SK-N-SH (cell line): ENCODE measurements at regions not wholly inside any gene's neighbourhood (a gene's known extent, or its start where the extent isn't known, plus 50 kb on each side); places are given as distances from the start of the nearest gene placed in this dataset.

Source experiments
- CTCF ChIA-PET: fragments of 300-600, 350-600 bp; formaldehyde crosslinking; extraction: SDS; loops from one replicate; lab custom pipeline; 2021; lab: Yijun Ruan, JAX
- POLR2A ChIA-PET: fragments of 350-600 bp; sonication (Branson Sonifier 250); formaldehyde crosslinking; extraction: SDS; loops from one replicate; lab custom pipeline; 2020; ENCODE audit warnings: antibody characterized with exemption, inconsistent platforms; lab: Yijun Ruan, JAX
- DNase-seq: peaks from one replicate; pipeline ENCODE4 v3.0.0; 2012
- H2AFZ ChIP-seq: fragments of 200-600 bp; sonication (generic); 2 replicates; pipeline ENCODE4 v1.8.1; 2016; ENCODE audit warnings: antibody characterized with exemption, mild to moderate bottlenecking, low read depth
- H3F3A ChIP-seq: fragments of 200-600 bp; sonication (generic); replicated peaks from 2 replicates; pipeline ENCODE3; 2016; ENCODE audit warnings: antibody characterized with exemption, mild to moderate bottlenecking; ENCODE audit not compliant: insufficient read depth
- H3K27ac ChIP-seq, 2 experiments: fragments of 200-500 bp in 1 of 2; fragments of 200-600 bp in 1 of 2; sonication (Bioruptor generic) in 1 of 2; sonication (generic), shearing (Covaris generic) in 1 of 2; 2 replicates each; pipeline versions ENCODE4 v1.5.1 to v1.6.1; 2014 to 2016; ENCODE audit warnings: low read depth in 2 of 2, inconsistent platforms in 1 of 2, low read length in 1 of 2, mild to moderate bottlenecking in 1 of 2, mixed read lengths in 1 of 2
- H3K27me3 ChIP-seq: fragments of 200-600 bp; sonication (generic), shearing (Covaris generic); 2 replicates; pipeline ENCODE4 v1.6.1; 2016; ENCODE audit warnings: mixed run types; ENCODE audit not compliant: insufficient read depth
- H3K36me3 ChIP-seq, 2 experiments: fragments of 200-500 bp in 1 of 2; fragments of 200-600 bp in 1 of 2; sonication (Bioruptor generic) in 1 of 2; sonication (generic) in 1 of 2; replicated peaks in 1 of 2; 2 replicates each; pipeline versions ENCODE3 to v1.5.1; 2014 to 2016; ENCODE audit warnings: low read length in 1 of 2, mild to moderate bottlenecking in 1 of 2; ENCODE audit not compliant: insufficient read depth in 2 of 2, control insufficient read depth in 1 of 2
- H3K4me1 ChIP-seq, 2 experiments: fragments of 200-500 bp in 1 of 2; fragments of 200-600 bp in 1 of 2; sonication (Bioruptor generic) in 1 of 2; sonication (generic), shearing (Covaris generic) in 1 of 2; 2 replicates each; pipeline versions ENCODE4 v1.5.1 to v1.6.1; 2014 to 2016; ENCODE audit warnings: low read depth in 1 of 2, low read length in 1 of 2, mixed run types in 1 of 2; ENCODE audit not compliant: insufficient read depth in 2 of 2, control insufficient read depth in 1 of 2
- H3K4me2 ChIP-seq: fragments of 200-600 bp; sonication (generic), shearing (Covaris generic); 2 replicates; pipeline ENCODE4 v1.6.1; 2017; ENCODE audit warnings: mixed run types
- H3K4me3 ChIP-seq, 2 experiments: fragments of 200-500 bp in 1 of 2; fragments of 200-600 bp in 1 of 2; sonication (Bioruptor generic) in 1 of 2; sonication (generic), shearing (Covaris generic) in 1 of 2; 2 replicates each; pipeline versions ENCODE4 v1.5.1 to v1.8.1; 2014 to 2016; ENCODE audit warnings: low read depth in 2 of 2, inconsistent platforms in 1 of 2, low read length in 1 of 2, mild to moderate bottlenecking in 1 of 2, mixed read lengths in 1 of 2, moderate library complexity in 1 of 2
- H3K79me2 ChIP-seq: fragments of 200-600 bp; sonication (generic); 2 replicates; pipeline ENCODE4 v1.8.1; 2017; ENCODE audit warnings: mild to moderate bottlenecking; ENCODE audit not compliant: insufficient read depth
- H3K9ac ChIP-seq: fragments of 200-600 bp; sonication (generic); 2 replicates; pipeline ENCODE4 v1.6.1; 2017; ENCODE audit warnings: mixed run types
- H3K9me2 ChIP-seq: fragments of 200-600 bp; sonication (generic); 2 replicates; pipeline ENCODE4 v1.6.1; 2017; ENCODE audit warnings: mixed run types
- H3K9me3 ChIP-seq: fragments of 200-600 bp; sonication (generic); 2 replicates; pipeline ENCODE4 v1.6.1; 2017; ENCODE audit warnings: mixed run types, mild to moderate bottlenecking, moderate library complexity
- H4K20me1 ChIP-seq: fragments of 200-600 bp; sonication (generic); 2 replicates; pipeline ENCODE4 v1.6.1; 2017; ENCODE audit warnings: mild to moderate bottlenecking, mixed run types; ENCODE audit not compliant: insufficient read depth
- CHD2 ChIP-seq: fragments of 150-350 bp; IDR thresholded peaks from 2 replicates; pipeline ENCODE4 v1.6.1; 2018; ENCODE audit warnings: low read length; ENCODE audit not compliant: partially characterized antibody
- EP300 ChIP-seq, 2 experiments: IDR thresholded peaks; 2 replicates each; pipeline versions ENCODE4 v1.4.0 to v1.6.1; 2012; ENCODE audit warnings: borderline replicate concordance in 1 of 2, low read depth in 1 of 2, low read length in 1 of 2
- EZH2phosphoT487 ChIP-seq: fragments of 200-600 bp; sonication (generic); IDR thresholded peaks from 2 replicates; pipeline ENCODE4 v1.6.1; 2017; ENCODE audit warnings: low read depth, mixed run types, mild to moderate bottlenecking, antibody characterized with exemption, moderate library complexity, borderline replicate concordance
- FOSL2 ChIP-seq: IDR thresholded peaks from 2 replicates; pipeline ENCODE4 v1.4.0; 2012; ENCODE audit warnings: low read depth, mild to moderate bottlenecking, moderate library complexity, borderline replicate concordance
- FOXJ3 ChIP-seq: sonication (generic); formaldehyde crosslinking; IDR thresholded peaks from 2 replicates; pipeline ENCODE4 v1.5.1; 2020; ENCODE audit warnings: mild to moderate bottlenecking, missing genetic modification reagents
- FOXM1 ChIP-seq: IDR thresholded peaks from 2 replicates; pipeline ENCODE4 v1.4.0; 2012; ENCODE audit warnings: low read depth, mild to moderate bottlenecking
- IRF3 ChIP-seq: fragments of 150-350 bp; IDR thresholded peaks from 2 replicates; pipeline ENCODE4 v1.6.1; 2016; ENCODE audit warnings: mild to moderate bottlenecking, low read depth, low read length
- JUND ChIP-seq: IDR thresholded peaks from 2 replicates; pipeline ENCODE4 v1.4.0; 2012
- MEF2A ChIP-seq: IDR thresholded peaks from 2 replicates; pipeline ENCODE4 v1.4.0; 2012; ENCODE audit warnings: low read depth, borderline replicate concordance
- NFIC ChIP-seq: IDR thresholded peaks from 2 replicates; pipeline ENCODE4 v1.4.0; 2012; ENCODE audit warnings: borderline replicate concordance
- NRF1 ChIP-seq: IDR thresholded peaks from 2 replicates; pipeline ENCODE4 v1.6.1; 2012; ENCODE audit warnings: low read depth, mild to moderate bottlenecking, low read length
- POLR2AphosphoS5 ChIP-seq: IDR thresholded peaks from 2 replicates; pipeline ENCODE4 v1.6.1; 2012; ENCODE audit warnings: low read depth, low read length
- TCF12 ChIP-seq: IDR thresholded peaks from 2 replicates; pipeline ENCODE4 v1.4.0; 2012
- TEAD4 ChIP-seq: IDR thresholded peaks from 2 replicates; pipeline ENCODE4 v1.4.0; 2012; ENCODE audit warnings: mild to moderate bottlenecking, borderline replicate concordance; ENCODE audit not compliant: insufficient read depth
- USF1 ChIP-seq: IDR thresholded peaks from 2 replicates; pipeline ENCODE4 v1.4.0; 2012; ENCODE audit warnings: low read depth, borderline replicate concordance
- YY1 ChIP-seq: IDR thresholded peaks from 2 replicates; pipeline ENCODE4 v1.4.0; 2012; ENCODE audit warnings: low read depth, mild to moderate bottlenecking
- WGBS: methylation state at CpG from one replicate; pipeline ENCODE4 v1.1.6; 2017; ENCODE audit warnings: low lambda C conversion rate; 5-methylcytosine and 5-hydroxymethylcytosine counted together
- TF ChIP-seq, protein P1 (sequence below): IDR thresholded peaks from 2 replicates; pipeline ENCODE4 v1.4.0; 2012; ENCODE audit warnings: low read depth, borderline replicate concordance
- TF ChIP-seq, protein P2 (sequence below): IDR thresholded peaks from 2 replicates; pipeline ENCODE4 v1.6.1; 2012; ENCODE audit warnings: mild to moderate bottlenecking, low read depth, low read length, moderate library complexity
- TF ChIP-seq, protein P3 (sequence below): fragments of 200-600 bp; sonication (generic); IDR thresholded peaks from 2 replicates; pipeline ENCODE4 v1.6.1; 2017; ENCODE audit warnings: antibody characterized with exemption, mild to moderate bottlenecking, moderate library complexity

DNA sequence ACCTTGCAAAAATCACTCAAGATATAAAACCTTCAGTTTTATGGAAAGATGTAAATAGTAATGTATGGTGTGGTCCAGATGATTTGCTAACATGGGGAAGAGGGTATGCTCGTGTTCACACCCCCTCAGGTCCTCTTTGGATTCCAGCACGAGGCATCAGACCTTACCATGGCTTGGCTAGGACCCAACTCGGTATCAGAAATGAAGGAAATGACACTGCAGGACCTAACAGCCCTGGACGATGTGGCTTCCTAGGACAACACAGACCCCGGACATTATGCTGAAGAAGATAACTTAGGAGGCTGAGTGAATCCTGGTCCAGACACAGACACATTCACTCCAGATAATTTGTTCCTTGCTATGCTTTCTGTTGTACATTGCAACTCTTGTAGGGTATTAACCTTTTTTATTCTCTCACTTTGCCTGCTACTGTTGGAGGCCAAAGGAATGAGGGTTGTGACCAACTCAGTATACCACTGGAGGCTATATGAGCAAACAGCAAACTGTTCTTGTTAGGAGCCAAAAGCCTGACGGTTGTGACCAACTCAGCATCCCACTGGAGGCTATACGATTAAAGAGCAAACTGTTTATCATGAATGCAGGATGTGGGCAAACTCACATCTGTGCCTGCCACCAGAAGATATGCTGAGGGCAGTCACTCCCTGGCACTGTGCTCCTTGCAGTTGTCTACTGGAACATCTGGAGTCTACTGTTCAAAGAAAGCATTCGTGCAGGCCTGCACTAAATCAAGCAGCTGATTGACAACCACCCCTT, 121.7 kb downstream of the ZNF429 start:
- no peaks in the 10 kb centered on the region for H3K9me3 ChIP-seq
- CTCF ChIA-PET: no interaction called here
- H3K79me2 ChIP-seq: no peaks in the 10 kb centered on the region
- H4K20me1 ChIP-seq: no peaks in the 10 kb centered on the region
- H3F3A ChIP-seq: no peaks in the 10 kb centered on the region
- 41% methylated on average over 8 of the region's 8 CpGs for WGBS
- POLR2A ChIA-PET: no interaction called here
- no peak overlapping the region for H2AFZ ChIP-seq
- H3K27me3 ChIP-seq: no peaks in the 10 kb centered on the region
- no peak overlapping the region for H3K4me3 ChIP-seq
- no peak overlapping the region for H3K4me2 ChIP-seq
- H3K9ac ChIP-seq: no peak overlapping the region
- H3K9me2 ChIP-seq: no peaks in the 10 kb centered on the region
- H3K36me3 ChIP-seq: no peaks in the 10 kb centered on the region
- DNase-seq: no peak
- no peak for TF ChIP-seq TEAD4
- TF ChIP-seq FOXM1: no peak
- no peak for TF ChIP-seq IRF3
- no peak for TF ChIP-seq EZH2phosphoT487
- TF ChIP-seq CHD2: no peak
- no peak for TF ChIP-seq NRF1
- TF ChIP-seq EP300 (IDR thresholded peaks at IDR 0.05; ENCODE audit: borderline replicate concordance in 1 of 2, low read depth in 1 of 2, low read length in 1 of 2): no peak
- no peak for TF ChIP-seq USF1
- TF ChIP-seq POLR2AphosphoS5: no peak
- TF ChIP-seq, protein P1, sequence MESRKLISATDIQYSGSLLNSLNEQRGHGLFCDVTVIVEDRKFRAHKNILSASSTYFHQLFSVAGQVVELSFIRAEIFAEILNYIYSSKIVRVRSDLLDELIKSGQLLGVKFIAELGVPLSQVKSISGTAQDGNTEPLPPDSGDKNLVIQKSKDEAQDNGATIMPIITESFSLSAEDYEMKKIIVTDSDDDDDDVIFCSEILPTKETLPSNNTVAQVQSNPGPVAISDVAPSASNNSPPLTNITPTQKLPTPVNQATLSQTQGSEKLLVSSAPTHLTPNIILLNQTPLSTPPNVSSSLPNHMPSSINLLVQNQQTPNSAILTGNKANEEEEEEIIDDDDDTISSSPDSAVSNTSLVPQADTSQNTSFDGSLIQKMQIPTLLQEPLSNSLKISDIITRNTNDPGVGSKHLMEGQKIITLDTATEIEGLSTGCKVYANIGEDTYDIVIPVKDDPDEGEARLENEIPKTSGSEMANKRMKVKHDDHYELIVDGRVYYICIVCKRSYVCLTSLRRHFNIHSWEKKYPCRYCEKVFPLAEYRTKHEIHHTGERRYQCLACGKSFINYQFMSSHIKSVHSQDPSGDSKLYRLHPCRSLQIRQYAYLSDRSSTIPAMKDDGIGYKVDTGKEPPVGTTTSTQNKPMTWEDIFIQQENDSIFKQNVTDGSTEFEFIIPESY: no peak
- no peak for TF ChIP-seq MEF2A
- no peak for TF ChIP-seq FOXJ3
- no peak for TF ChIP-seq YY1
- TF ChIP-seq, protein P2, sequence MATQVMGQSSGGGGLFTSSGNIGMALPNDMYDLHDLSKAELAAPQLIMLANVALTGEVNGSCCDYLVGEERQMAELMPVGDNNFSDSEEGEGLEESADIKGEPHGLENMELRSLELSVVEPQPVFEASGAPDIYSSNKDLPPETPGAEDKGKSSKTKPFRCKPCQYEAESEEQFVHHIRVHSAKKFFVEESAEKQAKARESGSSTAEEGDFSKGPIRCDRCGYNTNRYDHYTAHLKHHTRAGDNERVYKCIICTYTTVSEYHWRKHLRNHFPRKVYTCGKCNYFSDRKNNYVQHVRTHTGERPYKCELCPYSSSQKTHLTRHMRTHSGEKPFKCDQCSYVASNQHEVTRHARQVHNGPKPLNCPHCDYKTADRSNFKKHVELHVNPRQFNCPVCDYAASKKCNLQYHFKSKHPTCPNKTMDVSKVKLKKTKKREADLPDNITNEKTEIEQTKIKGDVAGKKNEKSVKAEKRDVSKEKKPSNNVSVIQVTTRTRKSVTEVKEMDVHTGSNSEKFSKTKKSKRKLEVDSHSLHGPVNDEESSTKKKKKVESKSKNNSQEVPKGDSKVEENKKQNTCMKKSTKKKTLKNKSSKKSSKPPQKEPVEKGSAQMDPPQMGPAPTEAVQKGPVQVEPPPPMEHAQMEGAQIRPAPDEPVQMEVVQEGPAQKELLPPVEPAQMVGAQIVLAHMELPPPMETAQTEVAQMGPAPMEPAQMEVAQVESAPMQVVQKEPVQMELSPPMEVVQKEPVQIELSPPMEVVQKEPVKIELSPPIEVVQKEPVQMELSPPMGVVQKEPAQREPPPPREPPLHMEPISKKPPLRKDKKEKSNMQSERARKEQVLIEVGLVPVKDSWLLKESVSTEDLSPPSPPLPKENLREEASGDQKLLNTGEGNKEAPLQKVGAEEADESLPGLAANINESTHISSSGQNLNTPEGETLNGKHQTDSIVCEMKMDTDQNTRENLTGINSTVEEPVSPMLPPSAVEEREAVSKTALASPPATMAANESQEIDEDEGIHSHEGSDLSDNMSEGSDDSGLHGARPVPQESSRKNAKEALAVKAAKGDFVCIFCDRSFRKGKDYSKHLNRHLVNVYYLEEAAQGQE: no peak
- TF ChIP-seq JUND: no peak
- no peak for TF ChIP-seq TCF12
- no peak for TF ChIP-seq FOSL2
- TF ChIP-seq NFIC: no peak
- TF ChIP-seq, protein P3, sequence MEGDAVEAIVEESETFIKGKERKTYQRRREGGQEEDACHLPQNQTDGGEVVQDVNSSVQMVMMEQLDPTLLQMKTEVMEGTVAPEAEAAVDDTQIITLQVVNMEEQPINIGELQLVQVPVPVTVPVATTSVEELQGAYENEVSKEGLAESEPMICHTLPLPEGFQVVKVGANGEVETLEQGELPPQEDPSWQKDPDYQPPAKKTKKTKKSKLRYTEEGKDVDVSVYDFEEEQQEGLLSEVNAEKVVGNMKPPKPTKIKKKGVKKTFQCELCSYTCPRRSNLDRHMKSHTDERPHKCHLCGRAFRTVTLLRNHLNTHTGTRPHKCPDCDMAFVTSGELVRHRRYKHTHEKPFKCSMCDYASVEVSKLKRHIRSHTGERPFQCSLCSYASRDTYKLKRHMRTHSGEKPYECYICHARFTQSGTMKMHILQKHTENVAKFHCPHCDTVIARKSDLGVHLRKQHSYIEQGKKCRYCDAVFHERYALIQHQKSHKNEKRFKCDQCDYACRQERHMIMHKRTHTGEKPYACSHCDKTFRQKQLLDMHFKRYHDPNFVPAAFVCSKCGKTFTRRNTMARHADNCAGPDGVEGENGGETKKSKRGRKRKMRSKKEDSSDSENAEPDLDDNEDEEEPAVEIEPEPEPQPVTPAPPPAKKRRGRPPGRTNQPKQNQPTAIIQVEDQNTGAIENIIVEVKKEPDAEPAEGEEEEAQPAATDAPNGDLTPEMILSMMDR: no peak
- no peaks in the 10 kb centered on the region for H3K4me1 ChIP-seq
- no peak overlapping the region for H3K27ac ChIP-seq
